Kidney (tissue), 13 donors: ENCODE measurements at regions not wholly inside any gene's neighbourhood (a gene's known extent, or its start where the extent isn't known, plus 50 kb on each side); places are given as distances from the start of the nearest gene placed in this dataset.

ENCODE experiments used
- DNase-seq, 5 donors: peaks; one replicate each; pipeline ENCODE4 v3.0.0-alpha.2; 2013 to 2020
- FAIRE-seq: peaks from 2 replicates; lab custom pipeline; 2012; peaks lifted over from hg19 to GRCh38; lab: Jason Lieb, UNC
- H3K27ac ChIP-seq, 2 donors: one replicate each; pipeline ENCODE4 v1.7.0; 2013; ENCODE audit warnings: low read depth in 2 of 2, low read length in 2 of 2, inconsistent platforms in 1 of 2
- H3K27me3 ChIP-seq: one replicate; pipeline ENCODE4 v1.7.1; 2013; ENCODE audit warnings: low read length, inconsistent platforms; ENCODE audit not compliant: control insufficient read depth, insufficient read depth
- H3K36me3 ChIP-seq, 3 donors: one replicate each; pipeline versions ENCODE4 v1.7.0 to v1.7.1; 2013; ENCODE audit warnings: low read length in 3 of 3, control low read depth in 1 of 3, inconsistent platforms in 1 of 3; ENCODE audit not compliant: insufficient read depth in 3 of 3, control insufficient read depth in 2 of 3
- H3K4me1 ChIP-seq, 3 donors: one replicate each; pipeline versions ENCODE4 v1.7.0 to v1.7.1; 2013; ENCODE audit warnings: low read length in 3 of 3, inconsistent platforms in 1 of 3, low read depth in 1 of 3; ENCODE audit not compliant: control insufficient read depth in 2 of 3, insufficient read depth in 2 of 3
- H3K4me3 ChIP-seq, 3 donors: one replicate each; pipeline versions ENCODE4 v1.7.0 to v1.8.1; 2013; ENCODE audit warnings: low read length in 3 of 3, control low read depth in 1 of 3, inconsistent platforms in 1 of 3
- H3K9ac ChIP-seq, 3 donors: one replicate each; pipeline versions ENCODE4 v1.7.0 to v1.7.1; 2013; ENCODE audit warnings: low read length in 3 of 3, control low read depth in 1 of 3, inconsistent platforms in 1 of 3
- H3K9me3 ChIP-seq, 3 donors: one replicate each; pipeline versions ENCODE4 v1.7.0 to v1.7.1; 2013; ENCODE audit warnings: low read length in 3 of 3, control low read depth in 1 of 3, inconsistent platforms in 1 of 3; ENCODE audit not compliant: control insufficient read depth in 2 of 3, insufficient read depth in 1 of 3
- intact Hi-C: fragments of 100-400 bp; cut with DNase I; formaldehyde crosslinking; loops from one replicate; pipeline ENCODE4 v1.11.1; 2022
- TF ChIP-seq, protein P1 (sequence below): IDR thresholded peaks from 3 replicates; pipeline ENCODE4 v1.5.1; 2012; ENCODE audit warnings: mild to moderate bottlenecking, moderate library complexity, borderline replicate concordance; ENCODE audit not compliant: insufficient read depth; ENCODE audit errors: extremely low read depth
- donor health status: control.
- donor health status: control.
- donor health status: control.
- donor health status: control.
- donor health status: control.
- donor health status: DM: yes; HTN: yes; CAD: no.
- donor health status: Normal renal cell carcinoma (clear cell type).

DNA sequence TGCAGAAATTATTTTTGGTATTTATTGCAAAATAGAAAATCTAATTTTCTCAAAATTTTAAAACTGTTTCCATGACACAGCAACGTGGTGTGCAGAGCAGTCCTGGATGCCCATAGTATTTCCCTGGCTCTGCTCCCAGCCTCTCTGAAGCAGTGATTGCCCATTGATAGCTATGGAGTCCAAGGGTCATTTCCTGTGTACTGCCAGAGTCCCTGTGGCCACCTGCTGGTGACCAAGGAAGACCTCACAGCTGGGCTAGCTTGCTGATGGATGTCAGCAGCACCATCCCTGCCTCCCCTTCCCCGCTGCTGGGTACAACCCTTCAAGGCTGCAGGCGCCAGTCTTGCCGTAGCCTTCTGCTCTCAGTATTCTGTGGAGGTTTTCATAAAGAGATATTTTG is 184.1 kb downstream of the DIRAS2 start:
- intact Hi-C loops: no loop called here
- Histone ChIP-seq H3K27ac (no peak overlapping the region), H3K9ac (no peak overlapping the region), H3K9me3 (no peaks in the 10 kb centered on the region), H3K4me3 (no peak overlapping the region), H3K4me1 (no peaks in the 10 kb centered on the region), H3K36me3 (no peaks in the 10 kb centered on the region), H3K27me3 (no peaks in the 10 kb centered on the region)
- TF ChIP-seq, protein P1, sequence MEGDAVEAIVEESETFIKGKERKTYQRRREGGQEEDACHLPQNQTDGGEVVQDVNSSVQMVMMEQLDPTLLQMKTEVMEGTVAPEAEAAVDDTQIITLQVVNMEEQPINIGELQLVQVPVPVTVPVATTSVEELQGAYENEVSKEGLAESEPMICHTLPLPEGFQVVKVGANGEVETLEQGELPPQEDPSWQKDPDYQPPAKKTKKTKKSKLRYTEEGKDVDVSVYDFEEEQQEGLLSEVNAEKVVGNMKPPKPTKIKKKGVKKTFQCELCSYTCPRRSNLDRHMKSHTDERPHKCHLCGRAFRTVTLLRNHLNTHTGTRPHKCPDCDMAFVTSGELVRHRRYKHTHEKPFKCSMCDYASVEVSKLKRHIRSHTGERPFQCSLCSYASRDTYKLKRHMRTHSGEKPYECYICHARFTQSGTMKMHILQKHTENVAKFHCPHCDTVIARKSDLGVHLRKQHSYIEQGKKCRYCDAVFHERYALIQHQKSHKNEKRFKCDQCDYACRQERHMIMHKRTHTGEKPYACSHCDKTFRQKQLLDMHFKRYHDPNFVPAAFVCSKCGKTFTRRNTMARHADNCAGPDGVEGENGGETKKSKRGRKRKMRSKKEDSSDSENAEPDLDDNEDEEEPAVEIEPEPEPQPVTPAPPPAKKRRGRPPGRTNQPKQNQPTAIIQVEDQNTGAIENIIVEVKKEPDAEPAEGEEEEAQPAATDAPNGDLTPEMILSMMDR: peak; percentile 41
- FAIRE-seq (no peak), DNase-seq (no peak)

- Histone ChIP-seq H3K9me3 (no peaks in the 10 kb centered on the region), H3K27me3 (no peaks in the 10 kb centered on the region), H3K4me3 (no peak overlapping the region), H3K9ac (no peak overlapping the region), H3K36me3 (no peaks in the 10 kb centered on the region), H3K4me1 (no peaks in the 10 kb centered on the region), H3K27ac (no peak overlapping the region)
- TF ChIP-seq, protein P1: no peak
- FAIRE-seq: no peak
- no peak for DNase-seq
- intact Hi-C loops: no loop called here
Measured at GRCh38 chr9:90459321-90459720, 183.3 kb downstream of the DIRAS2 start.

DNA sequence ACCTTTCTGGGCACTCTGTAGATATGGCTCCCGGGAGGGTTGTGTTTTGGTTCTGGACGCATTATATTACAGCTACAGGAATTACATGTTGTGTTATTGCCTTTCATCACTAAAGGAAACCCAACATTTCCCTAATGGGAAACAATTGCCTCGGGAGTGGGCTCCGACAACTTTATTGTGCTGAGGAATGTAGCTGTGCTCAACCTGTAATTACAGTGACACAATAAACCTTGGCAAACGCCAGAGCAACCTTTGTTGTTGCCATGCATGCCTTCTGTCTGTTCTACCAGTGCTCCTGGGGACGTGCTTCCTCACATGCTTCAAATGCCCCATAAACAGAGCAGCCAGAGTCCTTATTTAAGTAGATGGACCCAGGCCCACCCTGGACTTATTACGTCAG is 182.4 kb downstream of the DIRAS2 start:
- H3K4me1 ChIP-seq: no peaks in the 10 kb centered on the region
- no peaks in the 10 kb centered on the region for H3K36me3 ChIP-seq
- TF ChIP-seq, protein P1: no peak
- no peaks in the 10 kb centered on the region for H3K27me3 ChIP-seq
- no peak overlapping the region for H3K27ac ChIP-seq
- FAIRE-seq (no peak), DNase-seq (peak in 1 of 5 donors; percentile 13)
- intact Hi-C loops: no loop called here
- H3K9ac ChIP-seq: no peak overlapping the region
- H3K9me3 ChIP-seq: no peaks in the 10 kb centered on the region
- H3K4me3 ChIP-seq: no peak overlapping the region

DNA sequence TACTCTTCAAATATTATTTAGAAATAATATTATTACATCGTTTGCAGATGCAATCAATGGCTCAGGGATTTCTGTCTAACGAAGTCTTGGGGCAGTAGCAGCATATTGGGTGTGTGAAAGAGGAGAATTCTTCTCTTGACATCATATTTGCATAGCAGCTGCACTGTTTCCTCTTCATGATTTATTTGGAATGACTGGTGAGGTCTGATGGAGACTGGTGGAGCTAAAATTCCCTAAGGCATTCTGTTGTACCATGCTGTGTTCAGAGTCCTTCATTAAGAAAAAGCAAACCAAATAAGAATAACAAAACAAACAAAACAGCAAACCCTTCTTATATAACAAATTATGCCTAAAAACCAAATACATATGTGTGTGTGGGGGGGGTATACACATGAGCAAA is 177.6 kb downstream of the DIRAS2 start:
- no peaks in the 10 kb centered on the region for H3K27me3 ChIP-seq
- TF ChIP-seq, protein P1: no peak
- DNase-seq (peak in 1 of 5 donors; percentile 16), FAIRE-seq (no peak)
- H3K9me3 ChIP-seq: no peaks in the 10 kb centered on the region
- intact Hi-C loops: no loop called here
- no peaks in the 10 kb centered on the region for H3K36me3 ChIP-seq
- H3K4me1 ChIP-seq: no peaks in the 10 kb centered on the region
- no peak overlapping the region for H3K9ac ChIP-seq
- no peak overlapping the region for H3K27ac ChIP-seq
- no peak overlapping the region for H3K4me3 ChIP-seq
